HuH-7 (cell line): ENCODE measurements at regions not wholly inside any gene's neighbourhood (a gene's known extent, or its start where the extent isn't known, plus 50 kb on each side); places are given as distances from the start of the nearest gene placed in this dataset.

Experiments
- DNase-seq: peaks from one replicate; pipeline ENCODE4 v3.0.0; 2011; ENCODE audit warnings: low spot score

DNA sequence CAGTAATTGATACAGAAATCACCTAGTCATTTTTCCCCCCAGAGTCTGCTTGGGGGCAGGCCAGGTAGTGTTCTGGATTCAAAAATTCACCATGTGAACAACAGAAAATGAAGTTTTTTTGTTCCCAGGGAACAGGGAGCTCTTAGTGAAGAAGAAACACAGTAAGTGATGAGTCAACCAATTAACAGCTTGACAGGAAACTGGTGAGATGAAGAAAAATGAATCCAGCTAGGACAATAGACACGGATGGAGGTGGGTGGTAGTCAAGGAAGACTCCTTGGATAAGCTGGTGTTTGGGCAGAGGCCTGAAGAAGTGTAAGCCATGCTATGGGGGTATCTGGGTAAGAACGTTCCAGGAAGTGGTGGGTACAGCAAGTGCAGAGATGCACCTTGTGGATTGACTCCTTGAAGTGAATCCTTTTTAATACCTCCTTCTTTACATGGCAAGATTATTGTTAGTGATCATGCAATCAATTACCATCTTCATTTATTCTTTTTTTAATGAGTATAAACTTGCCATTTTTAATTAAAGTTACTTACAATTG, 339.9 kb upstream of the RGMA start:
- no peak for DNase-seq

DNA sequence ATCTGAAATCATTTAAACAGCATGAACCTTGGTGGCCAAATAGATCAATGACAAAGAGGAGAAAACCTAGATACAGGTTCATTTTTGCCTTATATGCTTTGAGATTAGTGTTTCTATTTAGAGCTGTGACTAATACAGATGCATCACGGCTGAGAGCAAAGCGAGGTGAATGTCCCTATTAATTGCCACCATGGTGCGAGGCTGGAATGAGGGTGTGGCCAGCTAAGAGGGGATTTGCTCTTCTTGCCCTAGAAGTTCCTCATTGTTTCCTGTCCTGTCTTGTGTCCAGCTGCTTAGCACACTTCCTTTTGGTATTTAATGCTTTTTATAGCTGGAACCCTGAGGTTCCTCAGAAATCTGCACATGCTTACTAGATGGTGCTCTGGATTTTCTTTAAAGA, 339.1 kb upstream of the RGMA start:
- DNase-seq: no peak

DNA sequence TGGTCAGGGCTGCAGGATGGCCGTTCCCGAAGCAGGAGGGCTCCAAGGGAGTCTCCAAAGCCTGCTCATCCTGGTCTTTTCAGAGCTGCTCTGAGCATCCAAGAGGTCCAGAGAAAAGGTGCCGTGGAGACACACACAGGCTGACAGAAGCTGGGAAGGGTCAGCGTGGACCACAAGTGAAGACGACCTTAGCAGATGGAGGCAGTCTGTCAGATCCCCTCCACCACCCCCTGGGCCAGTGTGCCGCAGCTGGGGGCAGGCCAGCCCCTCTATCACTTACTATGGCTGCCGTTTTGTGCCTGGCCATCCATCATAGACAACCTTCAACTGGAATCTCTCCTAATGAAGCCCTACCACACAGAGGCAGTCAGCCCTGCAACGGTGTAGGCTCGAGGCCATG, 335.1 kb upstream of the RGMA start:
- no peak for DNase-seq

DNA sequence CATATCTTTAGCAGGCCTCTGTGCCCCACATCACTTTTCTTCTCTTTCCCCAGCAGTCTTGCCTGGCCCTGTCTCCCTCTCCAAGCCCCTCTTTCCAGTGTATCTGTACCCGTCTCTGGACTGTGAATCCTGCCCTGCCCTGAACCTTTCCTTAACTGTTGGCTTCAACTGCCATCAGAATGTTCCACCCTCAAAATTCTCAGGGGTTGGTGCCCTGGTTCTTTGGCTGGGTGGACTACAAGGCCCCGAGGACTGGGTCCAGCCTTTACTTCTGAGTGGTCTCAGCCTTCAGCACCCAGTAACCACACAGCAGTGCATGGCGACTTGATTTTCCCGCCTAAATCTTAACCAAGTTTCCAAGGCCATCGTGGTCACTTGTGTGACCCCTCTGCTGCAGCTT, 333.5 kb upstream of the RGMA start:
- DNase-seq: no peak

DNA sequence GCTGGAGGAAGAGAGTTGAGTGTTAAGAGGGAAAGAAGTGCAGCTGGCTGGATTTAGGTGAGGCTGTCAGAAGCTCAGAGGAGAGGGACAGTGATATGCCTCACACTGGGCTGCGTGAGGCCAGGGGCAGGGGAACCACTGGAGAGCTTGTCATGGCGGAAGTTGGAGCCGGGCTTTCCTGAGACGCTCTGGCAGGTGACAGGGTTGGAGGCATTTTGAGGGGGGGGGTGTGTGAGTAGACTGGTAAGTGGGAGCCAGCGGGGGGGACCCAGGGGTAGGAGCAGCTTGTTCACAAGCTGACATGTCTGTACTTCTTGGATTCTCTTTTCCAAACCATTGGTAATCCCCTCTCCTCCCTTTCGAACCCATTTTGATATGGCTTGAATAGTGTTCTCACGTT, 331.5 kb upstream of the RGMA start:
- DNase-seq: no peak

GRCh38 chr15:93420050-93420452, 331.0 kb upstream of the RGMA start:
- no peak for DNase-seq

DNA sequence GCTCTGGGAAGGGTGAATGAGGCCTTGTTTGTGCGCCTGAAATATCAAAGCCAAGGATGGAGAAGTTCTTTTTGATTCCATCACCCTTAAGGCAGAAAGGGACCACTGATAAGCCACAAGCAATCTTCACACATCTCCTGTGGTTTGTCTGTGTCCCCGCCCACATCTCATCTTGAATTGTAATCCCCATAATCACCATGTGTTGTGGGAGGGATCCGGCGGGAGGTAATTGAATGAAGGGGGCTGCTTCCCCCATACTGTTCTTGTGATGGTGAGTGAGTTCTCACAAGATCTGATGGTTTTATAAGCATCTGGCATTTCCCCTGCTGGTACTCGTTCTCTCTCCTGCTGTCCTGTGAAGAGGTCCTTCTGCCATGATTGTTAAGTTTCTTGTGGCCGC, 329.6 kb upstream of the RGMA start:
- no peak for DNase-seq

GRCh38 chr15:93417631-93418030, 328.6 kb upstream of the RGMA start:
- DNase-seq: no peak

- no peak for DNase-seq
Measured at GRCh38 chr15:93417156-93417555, 328.1 kb upstream of the RGMA start.

DNA sequence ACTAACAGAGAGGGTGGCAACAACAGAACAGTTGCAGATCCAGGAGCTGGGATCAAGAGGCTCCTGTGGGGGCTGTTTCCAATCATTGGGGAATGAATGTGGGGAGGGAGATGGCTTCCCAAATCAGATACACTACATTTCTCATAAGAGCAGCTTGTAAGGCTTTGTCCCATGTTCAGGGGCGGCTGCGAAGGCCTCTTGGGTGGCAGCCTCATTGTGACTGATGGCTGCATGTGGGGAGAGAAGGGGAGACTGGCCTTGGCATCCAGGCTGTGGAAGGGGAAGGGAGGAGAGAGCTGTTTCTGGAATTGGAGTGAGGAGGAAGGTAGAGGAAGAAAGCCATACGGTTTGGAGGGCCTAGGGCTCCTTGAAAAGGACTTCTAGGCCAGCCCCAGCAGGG, 326.6 kb upstream of the RGMA start:
- DNase-seq: no peak

DNA sequence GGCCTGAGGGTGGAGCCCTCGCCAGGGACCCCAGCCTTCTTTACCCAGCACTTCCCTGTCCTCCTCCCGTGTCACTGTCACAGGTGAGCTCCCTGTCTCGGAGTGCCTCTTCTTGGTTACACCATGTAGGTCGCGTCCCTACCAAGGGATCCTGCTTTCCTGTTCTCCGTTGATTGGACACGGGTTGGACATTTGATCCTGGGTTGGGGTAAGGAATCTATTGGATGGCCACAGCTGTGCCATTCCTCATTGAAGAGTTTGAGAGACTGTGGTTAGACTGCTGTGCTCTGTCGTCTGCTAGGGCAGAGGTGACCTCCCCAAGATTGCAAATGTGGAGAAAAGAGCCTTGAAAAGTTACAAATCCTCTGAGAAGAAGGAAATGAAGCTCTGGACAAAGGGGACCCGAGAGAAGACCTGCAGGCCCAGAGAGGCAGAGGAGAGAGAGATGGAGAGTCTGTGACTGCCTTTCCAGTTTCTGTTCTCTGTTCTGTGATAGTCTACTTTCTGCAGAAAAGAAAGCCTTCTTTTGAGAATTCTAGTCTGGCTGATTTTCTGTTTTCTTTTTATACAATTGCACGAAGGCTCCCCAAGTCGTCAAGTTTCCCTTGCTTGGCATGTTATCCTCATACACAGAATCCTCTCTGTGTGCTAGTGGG, 325.7 kb upstream of the RGMA start:
- no peak for DNase-seq

GRCh38 chr15:93413745-93414144, 324.7 kb upstream of the RGMA start:
- no peak for DNase-seq

GRCh38 chr15:93399121-93399520, 310.1 kb upstream of the RGMA start:
- DNase-seq: no peak

DNA sequence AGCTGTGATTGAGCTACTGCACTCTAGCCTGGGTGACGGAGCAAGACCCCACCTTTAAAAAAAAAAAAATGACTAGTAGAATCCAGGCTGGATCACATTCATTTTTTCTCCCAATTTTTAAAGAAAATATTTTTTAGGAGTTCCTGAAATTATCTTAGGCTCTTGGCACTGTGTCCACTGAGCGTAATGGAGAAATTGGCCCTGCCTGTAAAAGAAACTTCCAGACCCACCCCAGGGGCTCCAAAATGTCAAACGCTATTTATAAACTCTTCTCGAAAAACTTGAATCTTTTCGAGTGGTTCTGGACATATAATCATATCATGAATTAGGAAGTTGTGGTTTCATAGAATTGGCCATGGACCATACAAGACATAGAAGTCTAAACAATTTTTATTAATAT, 300.2 kb upstream of the RGMA start:
- no peak for DNase-seq

- DNase-seq: no peak
Measured at GRCh38 chr15:93384886-93385285, 295.9 kb upstream of the RGMA start.

GRCh38 chr15:93382200-93382820, 293.3 kb upstream of the RGMA start:
- no peak for DNase-seq

DNA sequence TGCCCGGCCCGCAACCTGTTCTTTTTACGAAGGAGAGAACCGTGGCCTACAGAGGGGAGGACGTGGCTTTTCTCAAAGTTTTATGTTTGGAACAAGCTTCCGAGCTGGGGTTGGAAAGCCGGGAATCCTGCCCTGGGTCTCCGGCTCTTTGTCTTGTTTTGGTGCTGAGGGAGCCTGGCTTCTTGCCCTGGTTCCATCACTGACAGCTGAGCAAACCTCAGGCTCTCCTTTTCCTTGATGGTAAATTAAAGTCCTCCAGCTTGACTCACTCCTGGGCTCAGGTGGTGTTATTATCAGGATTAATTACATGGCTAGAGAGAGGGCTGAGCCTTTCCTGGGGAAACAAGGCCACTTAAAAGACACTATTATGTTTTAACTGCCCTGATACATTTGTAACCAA, 289.5 kb upstream of the RGMA start:
- no peak for DNase-seq

- DNase-seq: no peak
Measured at GRCh38 chr15:93372865-93373223, 283.8 kb upstream of the RGMA start.

GRCh38 chr15:93372208-93372864, 283.3 kb upstream of the RGMA start:
- no peak for DNase-seq

- no peak for DNase-seq
Measured at GRCh38 chr15:93366387-93367100, 277.5 kb upstream of the RGMA start.

- DNase-seq: no peak
Measured at GRCh38 chr15:93362821-93363220, 273.8 kb upstream of the RGMA start.

- no peak for DNase-seq
Measured at GRCh38 chr15:93362203-93362602, 273.2 kb upstream of the RGMA start.

GRCh38 chr15:93361703-93362102, 272.7 kb upstream of the RGMA start:
- DNase-seq: no peak
